AG04450 (cell line): ENCODE measurements at regions not wholly inside any gene's neighbourhood (a gene's known extent, or its start where the extent isn't known, plus 50 kb on each side); places are given as distances from the start of the nearest gene placed in this dataset.

Experiments used
- CTCF ChIA-PET: fragments of 300-600, 350-600 bp; formaldehyde crosslinking; extraction: SDS; loops from one replicate; lab custom pipeline; 2022; ENCODE audit warnings: antibody characterized with exemption, inconsistent platforms; lab: Charles Lee
- POLR2A ChIA-PET: fragments of 350-600 bp; formaldehyde crosslinking; extraction: SDS; loops from one replicate; lab custom pipeline; 2021; ENCODE audit warnings: antibody characterized with exemption, inconsistent platforms; lab: Yijun Ruan, JAX
- DNase-seq: peaks from one replicate; pipeline ENCODE4 v3.0.0-alpha.2; 2011; ENCODE audit warnings: low read depth, low spot score
- H3K27ac ChIP-seq: one replicate; pipeline ENCODE4 v1.5.1; 2012; ENCODE audit warnings: low read depth, low read length, control low read depth
- H3K27me3 ChIP-seq: one replicate; pipeline ENCODE4 v1.6.0; 2012; ENCODE audit warnings: low read length; ENCODE audit not compliant: control insufficient read depth, insufficient read depth
- H3K4me3 ChIP-seq: 2 replicates; pipeline ENCODE4 v1.5.1; 2011; ENCODE audit warnings: mild to moderate bottlenecking, low read depth, low read length, control low read depth
- H3K9me3 ChIP-seq: 2 replicates; pipeline ENCODE4 v1.5.1; 2012; ENCODE audit warnings: low read length; ENCODE audit not compliant: control insufficient read depth, insufficient read depth
- CTCF ChIP-seq: IDR thresholded peaks from 2 replicates; pipeline ENCODE4 v1.5.1; 2011; ENCODE audit warnings: low read depth, low read length, control low read depth, inconsistent platforms

GRCh38 chr20:50304501-50304856 is 113.8 kb downstream of the CEBPB start:
- H3K27me3 ChIP-seq, result no peaks in the 10 kb centered on the region
- no peak for TF ChIP-seq CTCF
- peaks cover 7% of the 10 kb centered on the region for H3K9me3 ChIP-seq
- H3K27ac ChIP-seq, result peak overlapping the region; percentile 99
- ChIA-PET CTCF (interaction anchor here (0.6 to 1.2 kb wide), 2 partner anchors 117 to 420 kb away, joined by 3 to 7 read pairs; no protein-coding TSS in a partner anchor), POLR2A (interaction anchor here (0.7 to 2.2 kb wide), 6 partner anchors 8 to 83 kb away, joined by 3 to 10 read pairs (median 4); no protein-coding TSS in a partner anchor)
- no peak for DNase-seq
- H3K4me3 ChIP-seq, result no peak overlapping the region

GRCh38 chr20:50304923-50305635 is 114.4 kb downstream of the CEBPB start:
- Histone ChIP-seq H3K27ac (peak overlapping the region; percentile 99), H3K4me3 (no peak overlapping the region), H3K27me3 (no peaks in the 10 kb centered on the region), H3K9me3 (peaks cover 7% of the 10 kb centered on the region)
- ChIA-PET CTCF (interaction anchor here (0.6 to 1.2 kb wide), 2 partner anchors 118 to 419 kb away, joined by 3 to 7 read pairs; no protein-coding TSS in a partner anchor), POLR2A (interaction anchor here (1.0 to 2.2 kb wide), 4 partner anchors 9 to 60 kb away, joined by 3 to 10 read pairs (median 4); no protein-coding TSS in a partner anchor)
- DNase-seq, result peak; percentile 91
- no peak for TF ChIP-seq CTCF

- Histone ChIP-seq H3K27ac (peak overlapping the region; percentile 99), H3K27me3 (no peaks in the 10 kb centered on the region), H3K9me3 (peaks cover 7% of the 10 kb centered on the region), H3K4me3 (no peak overlapping the region)
- ChIA-PET CTCF (no interaction called here), POLR2A (interaction anchor here (1.0 to 2.2 kb wide), 3 partner anchors 10 to 28 kb away, joined by 3 to 10 read pairs (median 4); no protein-coding TSS in a partner anchor)
- TF ChIP-seq CTCF, result no peak
- no peak for DNase-seq
Observed at GRCh38 chr20:50305636-50306477, 115.2 kb downstream of the CEBPB start.

GRCh38 chr20:50306478-50307423 is 116.1 kb downstream of the CEBPB start:
- TF ChIP-seq CTCF, result no peak
- POLR2A ChIA-PET, result interaction anchor here (1.3 to 2.2 kb wide), 2 partner anchors 14 to 21 kb away, joined by 6 to 10 read pairs; no protein-coding TSS in a partner anchor
- no peaks in the 10 kb centered on the region for H3K27me3 ChIP-seq
- peaks cover 7% of the 10 kb centered on the region for H3K9me3 ChIP-seq
- H3K4me3 ChIP-seq, result no peak overlapping the region
- peak overlapping the region; percentile 99 for H3K27ac ChIP-seq
- no peak for DNase-seq
- CTCF ChIA-PET, result no interaction called here
